IMR-90 (cell line): ENCODE measurements at regions not wholly inside any gene's neighbourhood (a gene's known extent, or its start where the extent isn't known, plus 50 kb on each side); places are given as distances from the start of the nearest gene placed in this dataset.

Experiments used
- ATAC-seq: fragments of 200-7000 bp; cut with Tn5 transposase; 2 replicates; pipeline ENCODE4 v1.9.1; 2020; ENCODE audit warnings: low read depth, mild to moderate bottlenecking, moderate library complexity
- BruUV-seq: library from RNA; stranded (reverse); fragments of 400-500 nt; replicated peaks from 2 replicates; lab custom pipeline; 2021; lab: Mats Ljungman, UMichigan
- CTCF ChIA-PET: fragments of 300-600 bp; formaldehyde crosslinking; extraction: SDS; loops from one replicate; lab custom pipeline; 2021; ENCODE audit warnings: antibody characterized with exemption; lab: Yijun Ruan, JAX
- POLR2A ChIA-PET: fragments of 300-600 bp; sonication (Branson Sonifier 250); formaldehyde crosslinking; loops from one replicate; lab custom pipeline; 2022; ENCODE audit warnings: antibody characterized with exemption; ENCODE audit not compliant: unreplicated experiment; lab: Charles Lee
- DNase-seq: peaks from one replicate; pipeline ENCODE4 v3.0.0; 2013
- H2AFZ ChIP-seq: replicated peaks from 2 replicates; pipeline ENCODE3; 2013; ENCODE audit warnings: low read length, mild to moderate bottlenecking; ENCODE audit not compliant: poor library complexity
- H2AK5ac ChIP-seq: 2 replicates; pipeline ENCODE4 v1.6.1; 2013; ENCODE audit warnings: low read depth, low read length, inconsistent platforms
- H2AK9ac ChIP-seq: replicated peaks from 2 replicates; pipeline ENCODE3; 2013; ENCODE audit warnings: mild to moderate bottlenecking, low read depth, low read length, moderate library complexity; ENCODE audit not compliant: poor library complexity
- H2BK120ac ChIP-seq: 2 replicates; pipeline ENCODE4 v1.6.1; 2013; ENCODE audit warnings: low read depth, low read length, inconsistent platforms
- H2BK15ac ChIP-seq: 3 replicates; pipeline ENCODE4 v1.6.1; 2013; ENCODE audit warnings: low read depth, low read length, inconsistent platforms
- H2BK20ac ChIP-seq: 2 replicates; pipeline ENCODE4 v1.6.1; 2013; ENCODE audit warnings: low read depth, mild to moderate bottlenecking, inconsistent platforms, low read length, moderate library complexity
- H2BK5ac ChIP-seq: 2 replicates; pipeline ENCODE4 v1.6.1; 2013; ENCODE audit warnings: mild to moderate bottlenecking, low read depth, low read length, inconsistent platforms; ENCODE audit not compliant: poor library complexity, severe bottlenecking
- H3K14ac ChIP-seq: replicated peaks from 2 replicates; pipeline ENCODE4 v1.6.1; 2013; ENCODE audit warnings: low read depth, low read length, inconsistent platforms
- H3K18ac ChIP-seq: 2 replicates; pipeline ENCODE4 v1.6.1; 2013; ENCODE audit warnings: low read depth, low read length, control low read depth
- H3K23ac ChIP-seq: 2 replicates; pipeline ENCODE4 v1.6.1; 2013; ENCODE audit warnings: low read depth, low read length, inconsistent platforms
- H3K27ac ChIP-seq: 2 replicates; pipeline ENCODE4 v1.5.1; 2013; ENCODE audit warnings: mild to moderate bottlenecking, control low read depth, low read length; ENCODE audit not compliant: insufficient read depth
- H3K27me3 ChIP-seq: 2 replicates; pipeline ENCODE4 v1.6.1; 2013; ENCODE audit warnings: low read length; ENCODE audit not compliant: control insufficient read depth, insufficient read depth
- H3K36me3 ChIP-seq: 2 replicates; pipeline ENCODE4 v1.6.1; 2013; ENCODE audit warnings: low read length, mixed read lengths; ENCODE audit not compliant: control insufficient read depth, insufficient read depth
- H3K4ac ChIP-seq: 2 replicates; pipeline ENCODE4 v1.6.1; 2013; ENCODE audit warnings: low read depth, low read length, inconsistent platforms
- H3K4me1 ChIP-seq: 2 replicates; pipeline ENCODE4 v1.6.1; 2013; ENCODE audit warnings: low read length, mixed read lengths; ENCODE audit not compliant: control insufficient read depth, insufficient read depth
- H3K4me2 ChIP-seq: 2 replicates; pipeline ENCODE4 v1.6.1; 2013; ENCODE audit warnings: low read depth, mild to moderate bottlenecking, control low read depth, low read length, moderate library complexity
- H3K4me3 ChIP-seq: 2 replicates; pipeline ENCODE4 v1.5.1; 2013; ENCODE audit warnings: low read depth, mild to moderate bottlenecking, control low read depth, low read length, moderate library complexity; ENCODE audit not compliant: insufficient read depth
- H3K56ac ChIP-seq: 2 replicates; pipeline ENCODE4 v1.6.1; 2013; ENCODE audit warnings: low read length, inconsistent platforms; ENCODE audit not compliant: insufficient read depth; ENCODE audit errors: extremely low read depth
- H3K79me1 ChIP-seq, 2 experiments: 2 replicates each; pipeline ENCODE4 v1.6.1; 2013; ENCODE audit warnings: low read length in 2 of 2, inconsistent platforms in 1 of 2, low read depth in 1 of 2
- H3K9ac ChIP-seq: 2 replicates; pipeline ENCODE4 v1.6.1; 2013; ENCODE audit warnings: low read depth, low read length, control low read depth
- H3K9me1 ChIP-seq: 2 replicates; pipeline ENCODE4 v1.6.1; 2013; ENCODE audit warnings: low read length, inconsistent platforms; ENCODE audit not compliant: insufficient read depth
- H3K9me3 ChIP-seq: 2 replicates; pipeline ENCODE4 v1.6.1; 2013; ENCODE audit warnings: low read length; ENCODE audit not compliant: control insufficient read depth, insufficient read depth
- H4K20me1 ChIP-seq: 2 replicates; pipeline ENCODE4 v1.6.1; 2013; ENCODE audit warnings: low read length, inconsistent platforms; ENCODE audit not compliant: insufficient read depth
- H4K5ac ChIP-seq: 2 replicates; pipeline ENCODE4 v1.6.1; 2013; ENCODE audit warnings: mild to moderate bottlenecking, low read depth, low read length, control low read depth
- H4K8ac ChIP-seq, 2 experiments: 2 replicates each; pipeline ENCODE4 v1.6.1; 2013; ENCODE audit warnings: low read depth in 2 of 2, low read length in 2 of 2, control low read depth in 1 of 2, inconsistent platforms in 1 of 2
- H4K91ac ChIP-seq: 2 replicates; pipeline ENCODE4 v1.6.1; 2013; ENCODE audit warnings: low read depth, low read length, inconsistent platforms; ENCODE audit not compliant: insufficient read depth
- CEBPB ChIP-seq: IDR thresholded peaks from 2 replicates; pipeline ENCODE4 v1.6.1; 2012; ENCODE audit warnings: low read depth, low read length, improper control_type of control experiment
- CTCF ChIP-seq: conservative IDR thresholded peaks from 2 replicates; pipeline ENCODE4 v1.5.1; 2012; ENCODE audit warnings: mild to moderate bottlenecking, low read depth, low read length, improper control_type of control experiment
- FOS ChIP-seq: fragments of 150-350 bp; IDR thresholded peaks from 2 replicates; pipeline ENCODE4 v1.6.1; 2016; ENCODE audit warnings: low read depth, low read length
- MAZ ChIP-seq: IDR thresholded peaks from 2 replicates; pipeline ENCODE4 v1.6.1; 2012; ENCODE audit warnings: low read depth, mild to moderate bottlenecking, low read length, improper control_type of control experiment, moderate library complexity, borderline replicate concordance
- NFE2L2 ChIP-seq: fragments of 150-350 bp; IDR thresholded peaks from 2 replicates; pipeline ENCODE4 v1.6.1; 2016; ENCODE audit warnings: low read depth, mild to moderate bottlenecking, low read length
- POLR2A ChIP-seq: IDR thresholded peaks from 2 replicates; pipeline ENCODE4 v1.6.1; 2012; ENCODE audit warnings: mild to moderate bottlenecking, low read depth, low read length
- RAD21 ChIP-seq: IDR thresholded peaks from 2 replicates; pipeline ENCODE4 v1.6.1; 2012; ENCODE audit warnings: low read length, improper control_type of control experiment
- RCOR1 ChIP-seq: IDR thresholded peaks from 2 replicates; pipeline ENCODE4 v1.6.1; 2012; ENCODE audit warnings: mild to moderate bottlenecking, low read length, improper control_type of control experiment; ENCODE audit not compliant: insufficient replicate concordance
- RFX5 ChIP-seq: IDR thresholded peaks from 2 replicates; pipeline ENCODE4 v1.8.0; 2012; ENCODE audit warnings: low read depth, mild to moderate bottlenecking, low read length, moderate library complexity
- SMC3 ChIP-seq: fragments of 150-350 bp; IDR thresholded peaks from 2 replicates; pipeline ENCODE4 v1.6.1; 2016; ENCODE audit warnings: low read depth, mild to moderate bottlenecking, antibody characterized with exemption, low read length, moderate library complexity
- WGBS, 2 experiments: methylation state at CpG; one replicate each; pipeline versions ENCODE4 v1.1.5 to v1.1.7; 2013; ENCODE audit warnings: missing lambda C conversion rate in 2 of 2; ENCODE audit not compliant: insufficient read length in 1 of 2; ENCODE audit errors: extremely low coverage in 2 of 2; 5-methylcytosine and 5-hydroxymethylcytosine counted together
- dilution Hi-C: fragments of 300-500 bp; cut with HindIII; formaldehyde crosslinking; loops from one replicate; pipeline ENCODE4 v1.14.3; 2018; ENCODE audit warnings: low sequenced_read_pairs; ENCODE audit not compliant: unreplicated experiment
- in situ Hi-C: fragments of 300-500 bp; cut with MboI; formaldehyde crosslinking; loops from 3 replicates; pipeline ENCODE4 v1.14.3; 2019; ENCODE audit warnings: low sequenced_read_pairs, inconsistent platforms, mixed read lengths
- intact Hi-C: fragments of 100-400 bp; cut with micrococcal nuclease; formaldehyde crosslinking; loops from 2 replicates; pipeline ENCODE4 v1.10.0; 2022

GRCh38 chr9:71295928-71296327, 174.5 kb upstream of the TRPM3 start:
- no peaks in the 10 kb centered on the region for H3K4me1 ChIP-seq

More at GRCh38 chr9:71295928-71296327, 174.5 kb upstream of the TRPM3 start:
- H4K5ac ChIP-seq, result no peak overlapping the region
- no peaks in the 10 kb centered on the region for H3K9me1 ChIP-seq
- no peak overlapping the region for H3K14ac ChIP-seq
- intact Hi-C loops, result no loop called here
- no peak overlapping the region for H2BK120ac ChIP-seq
- no peak overlapping the region for H4K91ac ChIP-seq
- DNase-seq, result no peak
- POLR2A ChIA-PET, result no interaction called here
- CTCF ChIA-PET, result no interaction called here
- no peak overlapping the region for H2AK5ac ChIP-seq
- H3K27me3 ChIP-seq, result no peaks in the 10 kb centered on the region
- no peaks in the 10 kb centered on the region for H3K79me1 ChIP-seq
- H3K9ac ChIP-seq, result no peak overlapping the region
- no peak overlapping the region for H3K4me2 ChIP-seq
- H3K27ac ChIP-seq, result no peak overlapping the region
- H4K20me1 ChIP-seq, result no peaks in the 10 kb centered on the region
- in situ Hi-C loops, result loop anchor here (25.0 kb wide), 2 partner anchors 91 to 516 kb away; no protein-coding TSS in a partner anchor
- H2AFZ ChIP-seq, result no peak overlapping the region
- no peak overlapping the region for H2BK15ac ChIP-seq
- no peak overlapping the region for H3K56ac ChIP-seq
- no peak overlapping the region for H2AK9ac ChIP-seq
- H2BK20ac ChIP-seq, result no peak overlapping the region
- no peaks in the 10 kb centered on the region for H3K9me3 ChIP-seq
- TF ChIP-seq POLR2A, result no peak
- no peak for TF ChIP-seq FOS
- TF ChIP-seq CEBPB, result no peak
- TF ChIP-seq SMC3, result no peak
- TF ChIP-seq MAZ, result no peak
- no peak for TF ChIP-seq NFE2L2
- no peak for TF ChIP-seq RFX5
- no peak for TF ChIP-seq CTCF
- no peak for TF ChIP-seq RAD21
- no peak for TF ChIP-seq RCOR1
- no peak for ATAC-seq
- no CpG with 5 or more reads among the region's 3 CpGs for WGBS, 2 experiments
- no peak overlapping the region for H3K4ac ChIP-seq
- H3K23ac ChIP-seq, result no peak overlapping the region
- H4K8ac ChIP-seq, result no peak overlapping the region
- H3K18ac ChIP-seq, result no peak overlapping the region
- dilution Hi-C loops, result no loop called here
- BruUV-seq, result no TSS peak
- no peaks in the 10 kb centered on the region for H3K36me3 ChIP-seq
- H2BK5ac ChIP-seq, result no peak overlapping the region
- no peak overlapping the region for H3K4me3 ChIP-seq
